ENCODE measurements at regions not wholly inside any gene's neighbourhood (a gene's known extent, or its start where the extent isn't known, plus 50 kb on each side); places are given as distances from the start of the nearest gene placed in this dataset.

DNA sequence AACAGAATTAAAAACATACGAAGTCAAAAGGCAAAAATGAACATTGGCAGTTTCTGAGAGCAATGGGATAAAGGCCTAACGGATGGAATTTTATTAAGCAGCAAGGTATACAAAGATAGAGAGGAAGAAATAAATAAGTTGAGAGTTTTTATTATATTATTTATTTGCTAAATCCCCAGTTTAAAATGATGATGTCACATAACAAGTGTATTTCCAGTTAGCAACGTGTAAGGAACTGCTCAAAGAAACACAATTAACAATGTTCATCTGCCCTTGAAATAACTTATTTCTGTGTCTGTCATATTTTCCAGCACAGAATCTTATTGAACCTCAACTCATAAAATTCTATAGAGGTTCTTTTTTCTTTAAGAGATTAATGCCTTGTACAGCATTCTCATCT is 108.6 kb upstream of the TMEM106B start:
- WGBS, 2 experiments (ENCODE audit: extremely low coverage in 2 of 2, insufficient read length in 1 of 2): no CpG with 5 or more reads among the region's 3 CpGs
- no peaks in the 10 kb centered on the region for H3K9me3 ChIP-seq (ENCODE audit: control insufficient read depth, insufficient read depth, low read length)
- H2AFZ ChIP-seq (replicated peaks; ENCODE audit: low read length, poor library complexity): no peak overlapping the region
- TF ChIP-seq BHLHE40 (IDR thresholded peaks at IDR 0.05; ENCODE audit: low read depth, low read length) (no peak), CEBPB (IDR thresholded peaks at IDR 0.05; ENCODE audit: low read depth, low read length) (no peak), RAD21 (IDR thresholded peaks at IDR 0.05; ENCODE audit: low read length) (no peak), MXI1 (IDR thresholded peaks at IDR 0.05; ENCODE audit: borderline replicate concordance, low read depth, low read length) (no peak), RFX5 (IDR thresholded peaks at IDR 0.05; ENCODE audit: low read depth, low read length) (no peak), FOS (IDR thresholded peaks at IDR 0.05; ENCODE audit: low read depth, low read length) (no peak), MAZ (IDR thresholded peaks at IDR 0.05; ENCODE audit: borderline replicate concordance, low read depth, low read length) (no peak), NFE2L2 (IDR thresholded peaks at IDR 0.05; ENCODE audit: low read depth, low read length) (no peak), MAFK (IDR thresholded peaks at IDR 0.05; ENCODE audit: low read depth, low read length) (no peak), CHD1 (IDR thresholded peaks at IDR 0.05; ENCODE audit: low read depth, low read length) (no peak), SMC3 (IDR thresholded peaks at IDR 0.05; ENCODE audit: low read depth, low read length) (no peak), RCOR1 (IDR thresholded peaks at IDR 0.05; ENCODE audit: insufficient replicate concordance, low read length) (no peak), POLR2A (IDR thresholded peaks at IDR 0.05; ENCODE audit: low read depth, low read length) (no peak)
- TF ChIP-seq, protein P1, sequence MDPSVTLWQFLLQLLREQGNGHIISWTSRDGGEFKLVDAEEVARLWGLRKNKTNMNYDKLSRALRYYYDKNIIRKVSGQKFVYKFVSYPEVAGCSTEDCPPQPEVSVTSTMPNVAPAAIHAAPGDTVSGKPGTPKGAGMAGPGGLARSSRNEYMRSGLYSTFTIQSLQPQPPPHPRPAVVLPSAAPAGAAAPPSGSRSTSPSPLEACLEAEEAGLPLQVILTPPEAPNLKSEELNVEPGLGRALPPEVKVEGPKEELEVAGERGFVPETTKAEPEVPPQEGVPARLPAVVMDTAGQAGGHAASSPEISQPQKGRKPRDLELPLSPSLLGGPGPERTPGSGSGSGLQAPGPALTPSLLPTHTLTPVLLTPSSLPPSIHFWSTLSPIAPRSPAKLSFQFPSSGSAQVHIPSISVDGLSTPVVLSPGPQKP (IDR thresholded peaks at IDR 0.05; ENCODE audit: borderline replicate concordance, low read depth, low read length): no peak
- TF ChIP-seq, protein P2, sequence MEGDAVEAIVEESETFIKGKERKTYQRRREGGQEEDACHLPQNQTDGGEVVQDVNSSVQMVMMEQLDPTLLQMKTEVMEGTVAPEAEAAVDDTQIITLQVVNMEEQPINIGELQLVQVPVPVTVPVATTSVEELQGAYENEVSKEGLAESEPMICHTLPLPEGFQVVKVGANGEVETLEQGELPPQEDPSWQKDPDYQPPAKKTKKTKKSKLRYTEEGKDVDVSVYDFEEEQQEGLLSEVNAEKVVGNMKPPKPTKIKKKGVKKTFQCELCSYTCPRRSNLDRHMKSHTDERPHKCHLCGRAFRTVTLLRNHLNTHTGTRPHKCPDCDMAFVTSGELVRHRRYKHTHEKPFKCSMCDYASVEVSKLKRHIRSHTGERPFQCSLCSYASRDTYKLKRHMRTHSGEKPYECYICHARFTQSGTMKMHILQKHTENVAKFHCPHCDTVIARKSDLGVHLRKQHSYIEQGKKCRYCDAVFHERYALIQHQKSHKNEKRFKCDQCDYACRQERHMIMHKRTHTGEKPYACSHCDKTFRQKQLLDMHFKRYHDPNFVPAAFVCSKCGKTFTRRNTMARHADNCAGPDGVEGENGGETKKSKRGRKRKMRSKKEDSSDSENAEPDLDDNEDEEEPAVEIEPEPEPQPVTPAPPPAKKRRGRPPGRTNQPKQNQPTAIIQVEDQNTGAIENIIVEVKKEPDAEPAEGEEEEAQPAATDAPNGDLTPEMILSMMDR (conservative IDR thresholded peaks at IDR 0.05; ENCODE audit: low read depth, low read length): no peak
- TF ChIP-seq, protein P3, sequence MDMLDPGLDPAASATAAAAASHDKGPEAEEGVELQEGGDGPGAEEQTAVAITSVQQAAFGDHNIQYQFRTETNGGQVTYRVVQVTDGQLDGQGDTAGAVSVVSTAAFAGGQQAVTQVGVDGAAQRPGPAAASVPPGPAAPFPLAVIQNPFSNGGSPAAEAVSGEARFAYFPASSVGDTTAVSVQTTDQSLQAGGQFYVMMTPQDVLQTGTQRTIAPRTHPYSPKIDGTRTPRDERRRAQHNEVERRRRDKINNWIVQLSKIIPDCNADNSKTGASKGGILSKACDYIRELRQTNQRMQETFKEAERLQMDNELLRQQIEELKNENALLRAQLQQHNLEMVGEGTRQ (IDR thresholded peaks at IDR 0.05; ENCODE audit: low read depth, low read length): no peak
- H2AK9ac ChIP-seq (replicated peaks; ENCODE audit: low read depth, low read length, poor library complexity): no peak overlapping the region
- no peak overlapping the region for H2BK120ac ChIP-seq (ENCODE audit: low read depth, low read length)
- H3K4ac ChIP-seq (ENCODE audit: low read depth, low read length): no peak overlapping the region
- H3K56ac ChIP-seq (ENCODE audit: extremely low read depth, insufficient read depth, low read length): no peak overlapping the region
- CTCF ChIA-PET: interaction anchor here (0.7 kb wide), 1 partner anchor 219 kb away, joined by 3 read pairs; no protein-coding TSS in a partner anchor
- H2BK5ac ChIP-seq (ENCODE audit: low read depth, low read length, poor library complexity, severe bottlenecking): no peak overlapping the region
- dilution Hi-C loops (cut with HindIII; ENCODE audit: low sequenced_read_pairs, unreplicated experiment) (no loop called here), intact Hi-C loops (cut with micrococcal nuclease) (loop anchor here (10.0 kb wide), 1 partner anchor 68 kb away; no protein-coding TSS in a partner anchor), in situ Hi-C loops (cut with MboI; ENCODE audit: low sequenced_read_pairs) (no loop called here)
- H3K4me3 ChIP-seq (ENCODE audit: insufficient read depth, low read depth, low read length): no peak overlapping the region
- H3K18ac ChIP-seq (ENCODE audit: low read depth, low read length): no peak overlapping the region
- no TSS peak for BruUV-seq (replicated peaks)
- no peak for ATAC-seq (ENCODE audit: low read depth)
- H3K36me3 ChIP-seq (ENCODE audit: control insufficient read depth, insufficient read depth, low read length): no peaks in the 10 kb centered on the region
- no peak overlapping the region for H4K91ac ChIP-seq (ENCODE audit: insufficient read depth, low read depth, low read length)
- H4K8ac ChIP-seq (ENCODE audit: low read depth in 2 of 2, low read length in 2 of 2): no peak overlapping the region
- no peak overlapping the region for H4K5ac ChIP-seq (ENCODE audit: low read depth, low read length)
- POLR2A ChIA-PET (ENCODE audit: unreplicated experiment): no interaction called here
- H3K9ac ChIP-seq (ENCODE audit: low read depth, low read length): no peak overlapping the region
- H3K23ac ChIP-seq (ENCODE audit: low read depth, low read length): no peak overlapping the region
- H3K4me2 ChIP-seq (ENCODE audit: low read depth, low read length): no peak overlapping the region
- H3K9me1 ChIP-seq (ENCODE audit: insufficient read depth, low read length): no peaks in the 10 kb centered on the region
- no peak for DNase-seq
- H3K27ac ChIP-seq (ENCODE audit: insufficient read depth, low read length): no peak overlapping the region
- H2BK20ac ChIP-seq (ENCODE audit: low read depth, low read length): no peak overlapping the region
- no peak overlapping the region for H2BK15ac ChIP-seq (ENCODE audit: low read depth, low read length)
- no peaks in the 10 kb centered on the region for H3K79me1 ChIP-seq (ENCODE audit: low read depth in 1 of 2, low read length in 2 of 2)
- H2AK5ac ChIP-seq (ENCODE audit: low read depth, low read length): no peak overlapping the region
- no peaks in the 10 kb centered on the region for H4K20me1 ChIP-seq (ENCODE audit: insufficient read depth, low read length)
- no peaks in the 10 kb centered on the region for H3K4me1 ChIP-seq (ENCODE audit: control insufficient read depth, insufficient read depth, low read length)
- H3K27me3 ChIP-seq (ENCODE audit: control insufficient read depth, insufficient read depth, low read length): no peaks in the 10 kb centered on the region
- no peak overlapping the region for H3K14ac ChIP-seq (replicated peaks; ENCODE audit: low read depth, low read length)
